Esophagus squamous epithelium (tissue), 4 donors: ENCODE measurements at regions not wholly inside any gene's neighbourhood (a gene's known extent, or its start where the extent isn't known, plus 50 kb on each side); places are given as distances from the start of the nearest gene placed in this dataset.

Experiments
- POLR2A ChIP-seq, 4 donors: fragments of 450-650 bp; IDR thresholded peaks; one replicate each; pipeline ENCODE4 v1.6.1; 2017; ENCODE audit warnings: antibody characterized with exemption in 4 of 4, mild to moderate bottlenecking in 4 of 4, moderate library complexity in 3 of 4
- TF ChIP-seq, protein P1 (sequence below), 6 experiments: fragments of 450-650 bp in 4 of 6; fragments of 200-600 bp in 2 of 6; sonication (generic) in 2 of 6; IDR thresholded peaks; one replicate each; pipeline ENCODE4 v1.5.1; 2016 to 2019; ENCODE audit warnings: antibody characterized with exemption in 6 of 6, mild to moderate bottlenecking in 4 of 6, moderate library complexity in 4 of 6

- TF ChIP-seq, protein P1, sequence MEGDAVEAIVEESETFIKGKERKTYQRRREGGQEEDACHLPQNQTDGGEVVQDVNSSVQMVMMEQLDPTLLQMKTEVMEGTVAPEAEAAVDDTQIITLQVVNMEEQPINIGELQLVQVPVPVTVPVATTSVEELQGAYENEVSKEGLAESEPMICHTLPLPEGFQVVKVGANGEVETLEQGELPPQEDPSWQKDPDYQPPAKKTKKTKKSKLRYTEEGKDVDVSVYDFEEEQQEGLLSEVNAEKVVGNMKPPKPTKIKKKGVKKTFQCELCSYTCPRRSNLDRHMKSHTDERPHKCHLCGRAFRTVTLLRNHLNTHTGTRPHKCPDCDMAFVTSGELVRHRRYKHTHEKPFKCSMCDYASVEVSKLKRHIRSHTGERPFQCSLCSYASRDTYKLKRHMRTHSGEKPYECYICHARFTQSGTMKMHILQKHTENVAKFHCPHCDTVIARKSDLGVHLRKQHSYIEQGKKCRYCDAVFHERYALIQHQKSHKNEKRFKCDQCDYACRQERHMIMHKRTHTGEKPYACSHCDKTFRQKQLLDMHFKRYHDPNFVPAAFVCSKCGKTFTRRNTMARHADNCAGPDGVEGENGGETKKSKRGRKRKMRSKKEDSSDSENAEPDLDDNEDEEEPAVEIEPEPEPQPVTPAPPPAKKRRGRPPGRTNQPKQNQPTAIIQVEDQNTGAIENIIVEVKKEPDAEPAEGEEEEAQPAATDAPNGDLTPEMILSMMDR (IDR thresholded peaks at IDR 0.05), result no peak
- TF ChIP-seq POLR2A (IDR thresholded peaks at IDR 0.05), result no peak
These were observed 64.2 kb upstream of the UMPS start for GRCh38 chr3:124666067-124666466.
